Activated B cell treated with CpG ODN at 0.5 μM for 24 hours (primary cell): ENCODE measurements at regions not wholly inside any gene's neighbourhood (a gene's known extent, or its start where the extent isn't known, plus 50 kb on each side); places are given as distances from the start of the nearest gene placed in this dataset.

Experiments
- ATAC-seq: fragments of 200-7000 bp; cut with Tn5 transposase; one replicate; pipeline ENCODE4 v1.10.0; 2021; ENCODE audit warnings: low read depth, mild to moderate bottlenecking, moderate library complexity
- CTCF ChIA-PET: fragments of 350-600 bp; sonication (Branson Sonifier 250); formaldehyde crosslinking; loops from one replicate; lab custom pipeline; 2021; ENCODE audit warnings: antibody characterized with exemption; lab: Charles Lee
- POLR2A ChIA-PET: fragments of 350-600 bp; sonication (Branson Sonifier 250); formaldehyde crosslinking; loops from one replicate; lab custom pipeline; 2021; ENCODE audit warnings: antibody characterized with exemption; lab: Charles Lee
- DNase-seq: peaks from one replicate; pipeline ENCODE4 v3.0.0; 2022
- H3K27ac Mint-ChIP-seq: one replicate; pipeline ENCODE4 v1.8.0; 2020; ENCODE audit warnings: mixed read lengths
- H3K27me3 Mint-ChIP-seq: one replicate; pipeline ENCODE4 v1.8.0; 2021; ENCODE audit warnings: mixed read lengths
- H3K36me3 Mint-ChIP-seq: one replicate; pipeline ENCODE4 v1.8.0; 2021; ENCODE audit warnings: low read depth, mixed read lengths
- H3K4me1 Mint-ChIP-seq: one replicate; pipeline ENCODE4 v1.8.0; 2021; ENCODE audit warnings: mixed read lengths
- H3K4me3 Mint-ChIP-seq: one replicate; pipeline ENCODE4 v1.8.0; 2020; ENCODE audit warnings: mild to moderate bottlenecking, mixed read lengths
- H3K9me3 Mint-ChIP-seq: one replicate; pipeline ENCODE4 v1.8.0; 2020; ENCODE audit warnings: mixed read lengths
- intact Hi-C: fragments of 100-400 bp; cut with micrococcal nuclease; formaldehyde crosslinking; loops from one replicate; pipeline ENCODE4 v1.15.1; 2024
- TF ChIP-seq, protein P1 (sequence below): fragments of 200-600 bp; IDR thresholded peaks from one replicate; pipeline ENCODE4 v1.8.0; 2022; ENCODE audit warnings: antibody characterized with exemption, mild to moderate bottlenecking

DNA sequence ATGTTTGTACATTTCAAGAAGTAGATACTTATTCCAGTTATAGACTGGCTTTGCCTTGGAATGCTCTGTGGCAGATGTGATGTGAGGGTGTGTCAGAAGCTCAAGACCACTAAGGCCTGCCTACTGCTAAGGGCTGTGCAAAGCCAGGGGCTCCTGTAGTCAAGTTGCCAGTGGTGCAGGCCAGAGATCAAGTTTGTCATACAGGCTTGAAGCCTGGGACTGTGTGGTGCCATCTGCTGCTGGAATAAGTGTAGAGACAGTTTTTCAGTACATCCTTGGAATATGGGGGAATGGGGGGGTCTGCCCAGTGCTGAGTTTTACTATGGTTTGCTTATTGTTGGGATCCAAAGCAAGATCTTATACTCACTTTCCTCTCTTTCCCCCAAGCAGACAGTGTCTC is 649.9 kb upstream of the FOXG1 start:
- DNase-seq = no peak
- intact Hi-C loops = no loop called here
- no peaks in the 10 kb centered on the region for H3K4me1 Mint-ChIP-seq
- CTCF ChIA-PET = no interaction called here
- no peak overlapping the region for H3K27ac Mint-ChIP-seq
- POLR2A ChIA-PET = no interaction called here
- H3K36me3 Mint-ChIP-seq = no peaks in the 10 kb centered on the region
- H3K9me3 Mint-ChIP-seq = peaks cover 9% of the 10 kb centered on the region
- no peak overlapping the region for H3K4me3 Mint-ChIP-seq
- no peaks in the 10 kb centered on the region for H3K27me3 Mint-ChIP-seq
- ATAC-seq = no peak
- TF ChIP-seq, protein P1, sequence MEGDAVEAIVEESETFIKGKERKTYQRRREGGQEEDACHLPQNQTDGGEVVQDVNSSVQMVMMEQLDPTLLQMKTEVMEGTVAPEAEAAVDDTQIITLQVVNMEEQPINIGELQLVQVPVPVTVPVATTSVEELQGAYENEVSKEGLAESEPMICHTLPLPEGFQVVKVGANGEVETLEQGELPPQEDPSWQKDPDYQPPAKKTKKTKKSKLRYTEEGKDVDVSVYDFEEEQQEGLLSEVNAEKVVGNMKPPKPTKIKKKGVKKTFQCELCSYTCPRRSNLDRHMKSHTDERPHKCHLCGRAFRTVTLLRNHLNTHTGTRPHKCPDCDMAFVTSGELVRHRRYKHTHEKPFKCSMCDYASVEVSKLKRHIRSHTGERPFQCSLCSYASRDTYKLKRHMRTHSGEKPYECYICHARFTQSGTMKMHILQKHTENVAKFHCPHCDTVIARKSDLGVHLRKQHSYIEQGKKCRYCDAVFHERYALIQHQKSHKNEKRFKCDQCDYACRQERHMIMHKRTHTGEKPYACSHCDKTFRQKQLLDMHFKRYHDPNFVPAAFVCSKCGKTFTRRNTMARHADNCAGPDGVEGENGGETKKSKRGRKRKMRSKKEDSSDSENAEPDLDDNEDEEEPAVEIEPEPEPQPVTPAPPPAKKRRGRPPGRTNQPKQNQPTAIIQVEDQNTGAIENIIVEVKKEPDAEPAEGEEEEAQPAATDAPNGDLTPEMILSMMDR = no peak

DNA sequence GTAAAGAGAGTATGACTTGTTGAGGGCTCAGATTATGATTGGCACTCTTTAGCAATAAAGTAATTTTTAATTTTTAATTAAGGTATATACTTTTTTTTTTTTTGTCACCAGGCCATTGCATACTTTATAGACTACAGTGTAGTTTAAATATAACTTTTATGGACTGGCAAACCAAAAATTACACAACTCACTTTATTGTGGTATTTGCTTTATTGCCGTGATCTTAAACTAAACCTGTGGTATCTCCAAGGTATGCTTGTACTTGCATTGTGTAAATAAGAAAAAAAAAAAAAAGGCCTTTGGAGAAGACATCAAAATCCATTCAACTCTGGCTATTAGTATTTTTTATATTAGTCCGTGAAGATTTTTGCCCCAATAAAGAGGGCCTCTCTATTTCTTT is 646.7 kb upstream of the FOXG1 start:
- ChIA-PET CTCF (no interaction called here), POLR2A (no interaction called here)
- intact Hi-C loops = no loop called here
- no peaks in the 10 kb centered on the region for H3K27me3 Mint-ChIP-seq
- TF ChIP-seq, protein P1 = no peak
- H3K27ac Mint-ChIP-seq = no peak overlapping the region
- ATAC-seq (no peak), DNase-seq (no peak)
- H3K4me3 Mint-ChIP-seq = no peak overlapping the region
- H3K4me1 Mint-ChIP-seq = no peaks in the 10 kb centered on the region
- H3K36me3 Mint-ChIP-seq = no peaks in the 10 kb centered on the region
- H3K9me3 Mint-ChIP-seq = peaks cover 6% of the 10 kb centered on the region

DNA sequence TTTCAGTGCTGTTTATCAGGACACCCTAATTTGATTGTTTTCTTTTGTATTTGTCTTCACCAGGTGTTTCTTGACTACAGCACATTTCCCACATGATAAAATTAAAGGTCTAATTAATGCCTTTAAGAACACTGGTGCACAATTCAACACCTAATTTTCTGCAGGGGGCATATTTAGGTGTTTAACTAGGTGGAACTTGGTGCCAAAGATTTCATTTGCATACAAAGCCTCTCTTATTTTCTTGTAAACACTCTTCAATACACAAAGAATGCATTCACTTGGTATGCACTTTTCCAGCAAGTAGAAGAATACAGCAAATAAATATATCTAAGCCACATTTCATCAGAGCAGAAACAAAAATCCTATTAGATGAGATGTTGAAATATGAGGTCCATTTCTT is 646.2 kb upstream of the FOXG1 start:
- Mint-ChIP-seq H3K27me3 (no peaks in the 10 kb centered on the region), H3K4me1 (no peaks in the 10 kb centered on the region), H3K9me3 (peaks cover 4% of the 10 kb centered on the region), H3K27ac (no peak overlapping the region), H3K36me3 (no peaks in the 10 kb centered on the region), H3K4me3 (no peak overlapping the region)
- ATAC-seq (no peak), DNase-seq (no peak)
- TF ChIP-seq, protein P1 = no peak
- ChIA-PET CTCF (no interaction called here), POLR2A (no interaction called here)
- intact Hi-C loops = no loop called here

- POLR2A ChIA-PET = no interaction called here
- Mint-ChIP-seq H3K9me3 (peaks cover 2% of the 10 kb centered on the region), H3K27ac (no peak overlapping the region), H3K4me3 (no peak overlapping the region), H3K4me1 (no peaks in the 10 kb centered on the region), H3K27me3 (no peaks in the 10 kb centered on the region), H3K36me3 (no peaks in the 10 kb centered on the region)
- TF ChIP-seq, protein P1 = no peak
- intact Hi-C loops = no loop called here
- ATAC-seq (no peak), DNase-seq (no peak)
- CTCF ChIA-PET = no interaction called here
Measured at GRCh38 chr14:28121512-28122297, 644.9 kb upstream of the FOXG1 start.

- DNase-seq (no peak), ATAC-seq (no peak)
- CTCF ChIA-PET = no interaction called here
- no peaks in the 10 kb centered on the region for H3K4me1 Mint-ChIP-seq
- no peaks in the 10 kb centered on the region for H3K27me3 Mint-ChIP-seq
- H3K36me3 Mint-ChIP-seq = no peaks in the 10 kb centered on the region
- TF ChIP-seq, protein P1 = no peak
- H3K9me3 Mint-ChIP-seq = peaks cover 6% of the 10 kb centered on the region
- intact Hi-C loops = no loop called here
- H3K4me3 Mint-ChIP-seq = no peak overlapping the region
- H3K27ac Mint-ChIP-seq = no peak overlapping the region
- POLR2A ChIA-PET = no interaction called here
Measured at GRCh38 chr14:28130610-28131284, 635.8 kb upstream of the FOXG1 start.
